Ishikawa (cell line): ENCODE measurements at regions not wholly inside any gene's neighbourhood (a gene's known extent, or its start where the extent isn't known, plus 50 kb on each side); places are given as distances from the start of the nearest gene placed in this dataset.

Experiments used
- CEBPB ChIP-seq: IDR thresholded peaks from 2 replicates; pipeline ENCODE4 v1.6.1; 2012
- CREB1 ChIP-seq: IDR thresholded peaks from 2 replicates; pipeline ENCODE4 v1.6.1; 2012; ENCODE audit warnings: low read depth
- EGR1 ChIP-seq: IDR thresholded peaks from 2 replicates; pipeline ENCODE4 v1.6.1; 2012
- EP300 ChIP-seq: IDR thresholded peaks from 2 replicates; pipeline ENCODE4 v1.6.1; 2012; ENCODE audit warnings: borderline replicate concordance
- FOXM1 ChIP-seq: IDR thresholded peaks from 2 replicates; pipeline ENCODE4 v1.6.1; 2012; ENCODE audit warnings: low read depth, borderline replicate concordance
- MAX ChIP-seq: IDR thresholded peaks from 2 replicates; pipeline ENCODE4 v1.6.1; 2012
- NFIC ChIP-seq: IDR thresholded peaks from 2 replicates; pipeline ENCODE4 v1.6.1; 2012
- RAD21 ChIP-seq: IDR thresholded peaks from 2 replicates; pipeline ENCODE4 v1.6.1; 2012; ENCODE audit warnings: low read depth
- TAF1 ChIP-seq: IDR thresholded peaks from 2 replicates; pipeline ENCODE4 v1.6.1; 2012; ENCODE audit warnings: low read depth, mild to moderate bottlenecking
- TCF12 ChIP-seq: IDR thresholded peaks from 2 replicates; pipeline ENCODE4 v1.6.1; 2012; ENCODE audit warnings: low read depth
- TEAD4 ChIP-seq: IDR thresholded peaks from 2 replicates; pipeline ENCODE4 v1.6.1; 2012
- YY1 ChIP-seq: IDR thresholded peaks from 2 replicates; pipeline ENCODE4 v1.6.1; 2012; ENCODE audit warnings: low read depth
- ZBTB7A ChIP-seq: IDR thresholded peaks from 2 replicates; pipeline ENCODE4 v1.6.1; 2012; ENCODE audit warnings: low read depth
- TF ChIP-seq, protein P1 (sequence below): IDR thresholded peaks from 2 replicates; pipeline ENCODE4 v1.6.1; 2012
- TF ChIP-seq, protein P2 (sequence below): IDR thresholded peaks from 2 replicates; pipeline ENCODE4 v1.6.1; 2012; ENCODE audit warnings: low read depth, mild to moderate bottlenecking

DNA sequence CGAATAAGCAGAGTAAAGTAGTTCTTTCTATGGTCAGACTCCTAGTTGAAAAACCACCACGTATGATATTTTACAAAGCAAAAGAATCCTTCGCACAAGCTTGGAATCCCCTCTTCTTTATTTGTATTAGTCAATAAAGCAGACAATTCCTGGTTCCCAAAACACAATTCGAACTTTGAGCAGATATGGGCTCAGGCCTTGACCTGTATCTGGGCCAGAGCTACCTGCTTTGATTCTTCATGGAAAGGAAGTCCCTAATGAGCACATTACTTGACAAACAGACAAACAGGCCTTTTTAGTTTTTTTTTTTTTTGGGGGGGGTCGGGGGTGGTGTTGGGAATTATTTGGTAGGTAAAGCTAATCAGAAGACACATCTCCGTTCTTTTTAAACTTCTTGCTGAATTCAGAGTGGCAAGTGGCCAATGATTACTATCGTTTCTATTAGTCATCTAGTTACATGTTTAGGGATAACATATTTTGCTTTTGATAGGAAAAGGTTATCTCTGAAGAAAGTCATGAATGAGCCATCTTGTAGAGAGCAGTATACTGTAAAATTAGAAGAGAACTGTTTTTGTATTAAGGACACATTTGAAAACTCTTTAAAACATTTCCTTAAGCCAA, 116.6 kb upstream of the HMHB1 start:
- TF ChIP-seq YY1 (no peak), CREB1 (no peak)
- TF ChIP-seq, protein P1, sequence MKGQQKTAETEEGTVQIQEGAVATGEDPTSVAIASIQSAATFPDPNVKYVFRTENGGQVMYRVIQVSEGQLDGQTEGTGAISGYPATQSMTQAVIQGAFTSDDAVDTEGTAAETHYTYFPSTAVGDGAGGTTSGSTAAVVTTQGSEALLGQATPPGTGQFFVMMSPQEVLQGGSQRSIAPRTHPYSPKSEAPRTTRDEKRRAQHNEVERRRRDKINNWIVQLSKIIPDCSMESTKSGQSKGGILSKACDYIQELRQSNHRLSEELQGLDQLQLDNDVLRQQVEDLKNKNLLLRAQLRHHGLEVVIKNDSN, result no peak

GRCh38 chr5:143694357-143694756, 117.6 kb upstream of the HMHB1 start:
- TF ChIP-seq YY1 (no peak), TEAD4 (no peak), EP300 (no peak), EGR1 (no peak), CEBPB (no peak), TAF1 (no peak), MAX (no peak), FOXM1 (no peak), CREB1 (no peak), TCF12 (no peak), NFIC (no peak), RAD21 (no peak), ZBTB7A (no peak)
- TF ChIP-seq, protein P1, result no peak
- TF ChIP-seq, protein P2, sequence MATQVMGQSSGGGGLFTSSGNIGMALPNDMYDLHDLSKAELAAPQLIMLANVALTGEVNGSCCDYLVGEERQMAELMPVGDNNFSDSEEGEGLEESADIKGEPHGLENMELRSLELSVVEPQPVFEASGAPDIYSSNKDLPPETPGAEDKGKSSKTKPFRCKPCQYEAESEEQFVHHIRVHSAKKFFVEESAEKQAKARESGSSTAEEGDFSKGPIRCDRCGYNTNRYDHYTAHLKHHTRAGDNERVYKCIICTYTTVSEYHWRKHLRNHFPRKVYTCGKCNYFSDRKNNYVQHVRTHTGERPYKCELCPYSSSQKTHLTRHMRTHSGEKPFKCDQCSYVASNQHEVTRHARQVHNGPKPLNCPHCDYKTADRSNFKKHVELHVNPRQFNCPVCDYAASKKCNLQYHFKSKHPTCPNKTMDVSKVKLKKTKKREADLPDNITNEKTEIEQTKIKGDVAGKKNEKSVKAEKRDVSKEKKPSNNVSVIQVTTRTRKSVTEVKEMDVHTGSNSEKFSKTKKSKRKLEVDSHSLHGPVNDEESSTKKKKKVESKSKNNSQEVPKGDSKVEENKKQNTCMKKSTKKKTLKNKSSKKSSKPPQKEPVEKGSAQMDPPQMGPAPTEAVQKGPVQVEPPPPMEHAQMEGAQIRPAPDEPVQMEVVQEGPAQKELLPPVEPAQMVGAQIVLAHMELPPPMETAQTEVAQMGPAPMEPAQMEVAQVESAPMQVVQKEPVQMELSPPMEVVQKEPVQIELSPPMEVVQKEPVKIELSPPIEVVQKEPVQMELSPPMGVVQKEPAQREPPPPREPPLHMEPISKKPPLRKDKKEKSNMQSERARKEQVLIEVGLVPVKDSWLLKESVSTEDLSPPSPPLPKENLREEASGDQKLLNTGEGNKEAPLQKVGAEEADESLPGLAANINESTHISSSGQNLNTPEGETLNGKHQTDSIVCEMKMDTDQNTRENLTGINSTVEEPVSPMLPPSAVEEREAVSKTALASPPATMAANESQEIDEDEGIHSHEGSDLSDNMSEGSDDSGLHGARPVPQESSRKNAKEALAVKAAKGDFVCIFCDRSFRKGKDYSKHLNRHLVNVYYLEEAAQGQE, result no peak

GRCh38 chr5:143693651-143694252, 118.2 kb upstream of the HMHB1 start:
- TF ChIP-seq RAD21 (no peak), MAX (no peak), FOXM1 (no peak), CREB1 (no peak), TAF1 (no peak)
- TF ChIP-seq, protein P2, result no peak
- TF ChIP-seq, protein P1, result no peak

- no peak for TF ChIP-seq MAX
- TF ChIP-seq FOXM1, result no peak
- TF ChIP-seq EGR1, result no peak
- no peak for TF ChIP-seq RAD21
- TF ChIP-seq EP300, result no peak
- TF ChIP-seq TAF1, result no peak
- TF ChIP-seq YY1, result no peak
Observed at GRCh38 chr5:143692342-143692741, 119.6 kb upstream of the HMHB1 start.

DNA sequence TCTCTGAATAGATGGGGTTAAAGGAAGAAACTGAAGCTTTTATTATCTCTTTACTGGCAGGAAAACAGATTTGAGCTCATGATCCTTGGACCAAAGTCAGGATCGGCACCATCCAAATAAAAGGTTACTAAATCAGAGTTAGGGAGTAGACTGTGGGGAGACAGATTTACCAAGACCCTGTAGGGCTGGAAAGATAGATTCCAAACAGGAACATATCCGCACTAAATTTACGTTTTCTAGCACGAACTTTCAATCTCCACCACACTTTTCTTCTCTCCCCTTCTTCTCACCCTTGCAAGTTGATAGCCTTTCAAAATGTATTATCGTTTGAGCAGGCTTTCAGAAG, 120.0 kb upstream of the HMHB1 start:
- no peak for TF ChIP-seq TCF12
- TF ChIP-seq CREB1, result no peak
- TF ChIP-seq FOXM1, result no peak
- no peak for TF ChIP-seq MAX
- no peak for TF ChIP-seq RAD21
- no peak for TF ChIP-seq TEAD4
- no peak for TF ChIP-seq CEBPB
- no peak for TF ChIP-seq EGR1
- no peak for TF ChIP-seq NFIC
- TF ChIP-seq YY1, result no peak
- TF ChIP-seq ZBTB7A, result no peak
- TF ChIP-seq, protein P2, result no peak
- no peak for TF ChIP-seq EP300
